HG03520 (cell line): ENCODE measurements at regions not wholly inside any gene's neighbourhood (a gene's known extent, or its start where the extent isn't known, plus 50 kb on each side); places are given as distances from the start of the nearest gene placed in this dataset.

Experiments used
- ATAC-seq: cut with Tn5 transposase; IDR thresholded peaks from one replicate; pipeline ENCODE4 v1.9.1; 2021; ENCODE audit warnings: mild to moderate bottlenecking, moderate library complexity; ENCODE audit not compliant: unreplicated experiment

- no peak for ATAC-seq
These were observed 478.0 kb upstream of the TENM4 start for GRCh38 chr11:79918846-79919245.

- ATAC-seq: no peak
These were observed 465.3 kb upstream of the TENM4 start for GRCh38 chr11:79906164-79906563.

GRCh38 chr11:79902493-79902892 lies 461.7 kb upstream of the TENM4 start:
- ATAC-seq: no peak

- ATAC-seq: no peak
These were observed 457.1 kb upstream of the TENM4 start for GRCh38 chr11:79897896-79898295.

- ATAC-seq: no peak
These were observed 455.4 kb upstream of the TENM4 start for GRCh38 chr11:79896258-79896657.

GRCh38 chr11:79894111-79894510 lies 453.3 kb upstream of the TENM4 start:
- ATAC-seq: no peak

- no peak for ATAC-seq
These were observed 449.4 kb upstream of the TENM4 start for GRCh38 chr11:79890272-79890671.

GRCh38 chr11:79864882-79865281 lies 424.1 kb upstream of the TENM4 start:
- ATAC-seq: no peak

GRCh38 chr11:79860336-79860735 lies 419.5 kb upstream of the TENM4 start:
- ATAC-seq: no peak

GRCh38 chr11:79857377-79858214 lies 416.8 kb upstream of the TENM4 start:
- no peak for ATAC-seq

- ATAC-seq: no peak
These were observed 411.3 kb upstream of the TENM4 start for GRCh38 chr11:79852176-79852575.

- no peak for ATAC-seq
These were observed 404.3 kb upstream of the TENM4 start for GRCh38 chr11:79845002-79845709.

- ATAC-seq: no peak
These were observed 393.2 kb upstream of the TENM4 start for GRCh38 chr11:79834015-79834414.

GRCh38 chr11:79830446-79830845 lies 389.6 kb upstream of the TENM4 start:
- no peak for ATAC-seq

GRCh38 chr11:79829891-79830290 lies 389.1 kb upstream of the TENM4 start:
- ATAC-seq: no peak

GRCh38 chr11:79822766-79823165 lies 381.9 kb upstream of the TENM4 start:
- ATAC-seq: no peak

- ATAC-seq: no peak
These were observed 372.7 kb upstream of the TENM4 start for GRCh38 chr11:79813551-79813950.

- ATAC-seq: no peak
These were observed 368.7 kb upstream of the TENM4 start for GRCh38 chr11:79809487-79809886.

- no peak for ATAC-seq
These were observed 366.7 kb upstream of the TENM4 start for GRCh38 chr11:79807506-79807905.

GRCh38 chr11:79796704-79797103 lies 355.9 kb upstream of the TENM4 start:
- ATAC-seq: no peak

- ATAC-seq: no peak
These were observed 353.9 kb upstream of the TENM4 start for GRCh38 chr11:79794484-79795393.
